OCI-M1 (cell line): ENCODE measurements at regions not wholly inside any gene's neighbourhood (a gene's known extent, or its start where the extent isn't known, plus 50 kb on each side); places are given as distances from the start of the nearest gene placed in this dataset.
"Not testable (repeated sequence)": the region's sequence is repeated elsewhere in the genome, so short reads cannot be mapped to it uniquely, and the experiment has no call there.

ENCODE experiments used
- DNase-seq: peaks from one replicate; lab custom pipeline; 2025; lab: John Stamatoyannopoulos, UW

DNA sequence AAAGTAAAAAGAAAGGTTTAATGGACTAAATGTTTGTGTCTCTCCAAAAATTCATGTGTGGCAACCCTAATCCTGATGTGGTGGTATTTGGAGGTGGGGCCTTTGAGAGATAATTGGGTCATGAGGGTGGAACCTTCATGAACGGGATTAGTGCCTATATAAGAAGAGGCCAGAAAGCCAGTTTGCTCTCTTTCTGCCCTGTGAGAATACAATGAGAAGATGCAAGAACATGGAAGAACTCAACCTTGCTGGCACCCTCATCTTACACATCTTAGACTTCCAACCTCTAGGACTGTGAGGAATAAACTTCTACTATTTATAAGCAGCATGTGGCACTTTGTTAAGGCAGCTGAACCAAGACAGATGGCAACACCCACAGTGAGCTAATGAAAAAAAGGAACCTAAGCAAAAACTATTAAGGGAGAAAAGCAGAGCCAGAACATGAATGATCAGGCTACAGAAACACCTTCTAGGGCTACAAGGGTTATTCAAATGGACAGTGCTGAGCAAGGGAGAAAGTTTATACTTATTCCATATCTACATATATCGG, 159.5 kb downstream of the PLK2 start:
- DNase-seq = no peak

DNA sequence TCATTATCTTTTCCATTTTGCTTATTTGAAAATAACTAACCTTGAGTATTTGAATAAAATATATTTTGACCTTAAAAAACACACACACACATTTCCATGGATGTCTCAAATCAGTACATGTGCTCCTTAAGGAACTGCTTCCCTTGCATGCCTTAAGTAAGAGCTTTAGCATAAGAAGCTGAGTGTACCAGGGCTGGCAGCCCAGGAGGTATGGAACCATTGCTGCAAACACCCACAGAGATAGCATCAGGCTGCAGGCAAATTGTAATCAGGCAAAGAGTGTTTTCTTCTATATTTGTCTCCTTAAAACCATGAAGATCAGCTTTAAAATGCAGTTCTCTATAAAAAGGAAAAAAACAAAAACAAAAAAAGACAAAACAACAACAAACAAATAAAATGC, 160.6 kb downstream of the PLK2 start:
- no peak for DNase-seq

DNA sequence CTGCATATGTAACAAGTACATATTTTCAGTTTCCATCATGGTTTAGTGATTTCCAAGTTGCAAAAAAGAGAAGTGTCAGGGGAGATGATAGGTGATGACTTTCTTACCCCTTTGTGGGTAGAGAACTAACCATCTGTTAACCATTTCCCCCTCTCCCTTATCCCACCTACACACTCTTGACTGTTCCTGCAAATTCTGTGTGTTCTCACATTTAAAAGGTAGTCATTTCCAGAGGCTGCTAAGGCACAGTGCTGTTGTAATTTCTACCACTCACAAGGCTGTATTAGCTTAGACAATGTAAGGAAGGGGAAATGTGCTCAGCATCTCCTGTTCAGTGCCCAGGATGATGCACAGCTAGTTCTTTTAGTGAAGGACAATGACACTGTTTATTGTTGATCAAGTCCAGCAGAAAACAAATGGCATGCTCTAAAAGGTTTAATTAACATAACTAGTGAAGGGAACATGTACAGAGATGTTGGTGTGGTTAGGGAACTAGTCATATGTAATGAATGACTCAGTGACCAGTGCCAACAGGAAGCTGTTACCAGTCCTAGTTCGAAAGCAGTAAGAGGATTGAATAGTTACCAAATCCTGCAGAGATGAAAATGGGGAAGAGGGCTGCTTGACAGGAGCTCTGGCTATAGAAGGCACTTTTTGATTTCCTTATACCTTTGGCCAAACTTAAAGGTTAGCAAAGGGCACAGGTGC, 165.1 kb downstream of the PLK2 start:
- no peak for DNase-seq

DNA sequence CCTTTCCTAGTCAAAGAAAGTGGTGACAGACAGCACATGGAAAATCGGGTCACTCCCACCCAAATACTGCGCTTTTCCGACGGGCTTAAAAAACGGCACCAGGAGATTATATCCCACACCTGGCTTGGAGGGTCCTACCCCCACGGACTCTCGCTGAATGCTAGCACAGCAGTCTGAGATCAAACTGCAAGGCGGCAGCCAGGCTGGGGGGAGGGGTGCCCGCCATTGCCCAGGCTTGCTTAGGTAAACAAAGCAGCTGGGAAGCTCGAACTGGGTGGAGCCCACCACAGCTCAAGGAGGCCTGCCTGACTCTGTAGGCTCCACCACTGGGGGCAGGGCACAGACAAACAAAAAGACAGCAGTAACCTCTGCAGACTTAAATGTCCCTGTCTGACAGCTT, 171.6 kb downstream of the PLK2 start:
- not testable (repeated sequence) for DNase-seq

DNA sequence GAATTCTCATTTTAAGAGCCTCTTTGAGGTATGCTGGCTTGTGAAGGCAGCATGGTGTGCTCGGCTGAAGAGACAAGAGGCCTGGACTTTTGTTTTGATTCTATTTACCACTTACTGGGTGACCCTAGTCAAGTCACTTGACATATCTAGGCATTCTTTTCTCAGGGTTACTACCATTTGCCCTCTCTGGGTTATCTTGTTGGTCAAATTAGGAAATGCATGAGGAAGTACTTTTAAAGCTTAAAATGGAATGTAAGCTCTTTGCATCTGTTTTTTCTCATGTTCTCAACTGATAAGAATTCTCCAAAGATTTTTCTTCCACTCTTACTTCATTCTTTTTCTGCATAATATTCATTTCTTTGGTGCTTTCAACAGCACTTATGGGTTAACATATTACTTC, 173.1 kb downstream of the PLK2 start:
- DNase-seq = peak; percentile 40

DNA sequence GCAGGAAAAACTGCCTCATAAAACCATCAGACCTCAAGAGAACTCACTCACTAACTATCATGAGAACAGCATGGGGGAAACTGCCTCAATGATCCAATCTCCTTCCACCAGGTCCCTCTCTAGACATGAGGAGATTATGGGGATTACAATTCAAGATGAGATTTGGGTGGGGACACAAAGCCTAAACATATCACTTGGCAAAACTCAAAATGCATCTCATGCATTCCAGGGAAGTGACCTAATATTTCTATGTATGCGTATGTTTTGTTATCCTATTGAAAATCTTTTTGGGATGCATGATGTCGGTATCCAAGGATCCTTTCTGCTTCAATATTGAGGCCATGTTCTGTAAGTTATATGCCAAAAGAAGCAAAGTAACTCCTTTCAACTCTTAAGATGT, 174.0 kb downstream of the PLK2 start:
- no peak for DNase-seq

DNA sequence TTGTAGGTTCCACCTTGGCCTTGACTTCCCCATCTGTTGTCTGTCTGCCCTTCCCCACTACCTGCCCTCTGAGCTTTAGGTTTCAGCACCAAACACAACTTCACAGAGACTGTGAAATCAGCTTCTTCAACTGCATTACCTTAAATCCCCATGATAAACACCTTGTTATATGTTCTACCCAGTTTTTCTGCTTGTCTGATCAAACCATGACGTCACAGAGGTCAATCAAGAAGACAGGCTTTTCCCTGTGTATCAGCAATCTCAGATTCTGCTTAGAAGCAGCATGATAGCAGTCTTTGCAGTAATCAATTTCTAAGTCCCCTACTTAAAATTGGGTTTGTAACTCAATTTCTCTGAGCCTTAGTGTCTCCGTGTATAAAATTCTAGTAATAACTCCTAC, 175.0 kb downstream of the PLK2 start:
- DNase-seq = no peak

DNA sequence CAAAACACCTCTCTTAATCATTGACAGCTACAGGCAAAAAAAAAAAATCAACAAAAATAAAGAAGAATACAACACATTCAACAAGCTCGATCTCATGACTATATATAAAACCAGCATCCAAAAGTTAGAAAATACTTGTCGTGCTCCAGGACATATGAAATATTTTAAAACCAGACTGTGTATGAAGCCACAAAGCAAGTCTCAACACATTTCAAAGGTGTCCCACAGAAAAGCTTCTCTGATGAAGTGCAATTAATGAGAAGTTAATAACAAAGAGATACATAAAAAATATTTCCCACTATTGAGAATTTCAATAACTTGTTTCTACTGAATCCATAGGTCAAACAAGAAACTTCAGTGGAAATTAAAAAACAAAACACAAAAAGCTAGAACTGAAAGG, 178.7 kb downstream of the PLK2 start:
- no peak for DNase-seq

DNA sequence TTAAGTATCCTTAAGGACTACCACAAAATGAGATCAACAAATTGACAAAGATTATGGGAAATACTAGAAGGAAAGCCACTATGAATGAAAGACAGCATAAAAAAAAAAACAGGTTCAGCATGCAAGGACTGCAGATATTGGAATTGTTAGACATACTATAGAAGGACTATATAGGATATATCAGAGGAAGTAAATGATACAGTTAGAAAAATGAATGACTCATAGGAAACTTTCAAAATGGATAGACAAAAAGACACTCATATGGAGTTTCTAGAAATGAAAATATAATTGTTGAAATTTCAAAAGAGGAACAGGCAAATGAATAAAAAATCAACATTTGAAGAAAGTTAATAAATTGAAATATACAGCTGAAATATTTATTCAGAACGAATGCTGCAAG, 180.6 kb downstream of the PLK2 start:
- DNase-seq = no peak

DNA sequence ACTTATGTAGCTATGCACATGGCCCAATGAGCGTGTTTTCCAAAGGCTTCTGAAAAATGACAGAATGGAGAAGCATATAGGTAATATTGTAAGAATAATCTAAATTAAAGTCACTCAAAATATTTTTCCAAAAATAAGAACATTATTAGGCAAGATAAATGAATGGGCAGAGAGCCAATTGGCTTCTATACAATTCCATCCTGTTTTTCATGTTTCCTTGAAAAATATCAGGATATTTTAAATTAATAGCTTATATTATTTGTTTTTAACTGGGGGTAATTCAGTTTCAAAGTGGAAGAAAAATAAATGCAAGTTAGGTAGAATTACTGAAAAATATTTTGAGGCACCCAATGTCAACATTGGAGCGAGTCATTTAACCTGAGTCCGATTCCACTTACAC, 183.5 kb downstream of the PLK2 start:
- DNase-seq = no peak

DNA sequence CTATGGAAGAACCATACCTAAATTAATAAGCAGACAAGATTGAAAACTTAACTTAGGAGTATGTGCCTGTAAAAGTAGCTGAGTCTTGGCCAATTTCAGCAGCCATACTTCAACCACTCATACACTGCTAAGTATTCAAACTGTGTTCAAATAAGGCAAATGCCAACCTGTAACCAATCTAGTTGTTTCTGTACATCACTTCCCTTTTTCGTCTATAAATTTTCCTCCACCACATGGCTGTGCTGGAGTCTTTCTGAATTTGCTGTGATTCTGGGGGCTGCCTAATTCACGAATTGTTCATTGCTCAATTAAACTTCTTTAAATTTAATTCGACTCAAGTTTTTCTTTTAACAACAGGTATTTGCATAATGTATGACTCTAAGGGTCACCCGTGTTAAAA, 184.4 kb downstream of the PLK2 start:
- DNase-seq = peak; percentile 26

DNA sequence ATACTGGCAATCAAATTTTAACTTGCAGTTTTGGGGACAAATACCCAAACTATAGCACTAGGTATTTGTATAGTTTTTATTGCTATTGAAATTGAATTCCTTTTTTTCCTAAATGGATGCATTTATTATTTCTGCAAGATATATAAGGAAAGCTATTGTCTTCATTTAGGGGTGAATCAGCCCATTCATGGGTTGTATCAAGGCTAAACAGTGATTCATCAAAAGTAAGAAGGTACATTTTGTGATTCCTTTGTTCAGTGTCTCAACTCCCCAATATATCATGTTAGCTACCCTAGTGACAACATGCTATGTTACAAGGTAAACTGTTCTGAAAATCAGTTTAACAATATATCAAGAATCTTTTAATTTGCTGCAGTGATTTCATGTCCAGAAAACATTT, 185.7 kb downstream of the PLK2 start:
- DNase-seq = no peak

DNA sequence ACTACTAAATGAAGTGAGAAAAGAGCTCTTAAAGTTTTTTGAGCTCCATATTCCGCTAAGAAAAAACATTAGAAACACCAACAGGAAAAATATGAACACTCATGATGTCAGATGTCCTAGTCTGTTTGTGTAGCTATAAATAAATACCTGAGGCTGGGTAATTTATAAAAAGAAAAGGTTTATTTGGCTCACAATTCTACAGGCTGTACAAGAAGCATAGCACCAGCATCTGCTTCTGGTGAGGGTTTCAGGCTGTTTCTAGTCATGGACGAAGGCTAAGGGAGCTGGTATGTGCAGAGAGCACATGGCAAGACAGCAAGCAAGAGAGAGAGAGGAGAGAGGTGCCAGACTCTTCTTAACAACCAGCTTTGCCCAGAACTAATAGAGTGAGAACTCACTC, 186.2 kb downstream of the PLK2 start:
- DNase-seq = no peak

DNA sequence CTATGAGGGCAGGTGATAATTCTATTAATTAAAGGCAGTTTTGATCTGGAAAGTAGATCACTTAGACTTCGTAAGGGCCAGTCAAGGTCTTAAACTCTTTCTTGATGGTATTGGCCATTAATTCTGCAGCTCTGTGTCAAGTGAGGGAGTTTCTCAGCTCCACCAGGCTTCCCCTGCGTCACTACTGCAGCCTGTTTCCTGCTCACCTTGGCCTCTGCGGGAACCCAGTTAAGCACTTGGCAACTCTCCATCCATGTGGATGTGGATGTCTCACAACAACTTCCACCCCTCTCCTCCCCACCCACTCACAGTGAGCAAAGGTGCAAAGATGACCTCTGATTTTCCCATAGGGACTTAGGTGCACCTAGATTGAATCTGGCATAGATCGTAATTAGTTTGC, 191.6 kb downstream of the PLK2 start:
- DNase-seq = no peak

DNA sequence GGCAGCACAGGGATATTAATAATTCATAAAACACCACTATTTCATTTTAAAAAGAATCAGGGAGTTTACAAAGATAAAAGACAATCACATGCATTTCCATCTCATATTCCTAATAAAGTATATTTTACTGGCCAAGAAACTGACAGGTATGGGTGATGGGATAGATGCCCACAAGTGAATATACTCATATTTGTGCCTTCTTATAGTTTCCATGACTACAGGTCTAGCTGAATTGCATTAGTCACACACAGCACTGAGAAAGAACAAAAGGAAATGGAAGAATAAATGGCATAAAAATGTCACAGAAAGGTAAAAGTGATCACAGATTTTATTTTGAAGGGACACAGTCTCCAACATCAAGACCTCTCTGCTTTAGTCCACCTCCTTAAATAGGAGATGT, 193.5 kb downstream of the PLK2 start:
- no peak for DNase-seq

DNA sequence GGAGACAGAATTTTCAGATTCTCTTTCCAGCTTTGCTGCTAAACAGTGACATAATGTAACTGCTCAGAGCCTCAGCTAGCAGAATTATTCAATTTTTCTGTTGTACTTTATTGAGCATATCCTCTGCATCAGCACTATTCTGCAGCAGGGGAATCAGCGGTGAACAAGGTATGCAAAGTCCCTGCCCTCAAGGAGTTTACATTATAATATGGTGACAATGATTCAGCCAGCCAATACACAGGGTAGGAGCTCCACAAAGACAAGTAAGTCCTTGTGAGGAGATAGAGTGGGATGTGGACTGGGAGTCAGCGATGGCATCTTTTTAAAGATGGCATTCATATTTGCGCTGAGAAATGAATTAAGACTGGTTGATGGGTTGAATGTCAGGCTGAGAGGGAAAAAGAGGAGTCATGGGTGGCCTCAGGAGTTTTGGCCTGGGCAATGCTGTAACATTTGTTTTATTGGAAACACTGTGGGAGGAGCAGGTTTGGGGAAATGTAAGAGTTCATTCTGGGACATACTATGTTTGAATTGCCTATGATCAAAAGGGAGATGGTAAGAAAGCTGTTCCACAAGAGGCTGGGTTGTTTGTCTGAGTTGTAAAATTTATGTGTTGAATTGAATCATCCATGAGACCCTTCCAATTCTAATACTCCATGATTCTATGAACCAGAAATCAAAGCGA, 194.5 kb downstream of the PLK2 start:
- DNase-seq = no peak

DNA sequence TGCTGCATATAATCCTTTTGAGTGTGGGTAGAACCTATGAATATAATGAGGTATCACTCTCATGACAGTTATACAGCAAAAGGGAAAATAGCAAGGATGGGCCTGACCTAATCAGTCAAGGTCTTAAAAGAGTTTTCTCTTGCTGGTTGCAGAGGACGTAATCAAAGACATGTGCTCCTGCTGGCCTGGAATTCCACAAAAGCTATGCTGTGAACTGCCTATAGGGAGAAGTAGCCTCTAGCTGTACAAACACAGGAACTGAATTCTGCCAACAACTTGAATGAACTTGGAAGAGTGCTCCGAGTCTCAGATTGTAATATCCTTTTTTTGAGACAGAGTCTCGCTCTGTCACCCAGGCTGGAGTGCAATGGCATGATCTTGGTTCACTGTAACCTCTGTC, 195.6 kb downstream of the PLK2 start:
- no peak for DNase-seq

DNA sequence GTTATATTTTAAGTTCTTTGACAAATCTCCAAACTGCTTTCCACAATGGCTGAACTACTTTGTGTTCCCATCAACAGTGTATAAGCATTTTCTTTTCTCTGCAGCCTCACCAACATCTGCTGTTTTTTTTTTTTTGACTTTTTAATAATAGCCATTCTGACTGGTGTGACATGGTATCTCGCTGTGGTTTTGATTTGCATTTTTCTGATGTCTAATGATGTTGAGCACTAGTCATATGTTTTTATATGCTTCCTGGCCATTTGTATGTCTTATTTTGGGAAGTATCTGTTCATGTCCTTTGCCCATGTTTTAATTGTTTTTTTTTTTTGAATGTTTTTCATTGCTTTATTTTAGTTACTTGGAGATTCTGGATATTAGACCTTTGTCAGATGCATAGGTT, 196.6 kb downstream of the PLK2 start:
- no peak for DNase-seq

DNA sequence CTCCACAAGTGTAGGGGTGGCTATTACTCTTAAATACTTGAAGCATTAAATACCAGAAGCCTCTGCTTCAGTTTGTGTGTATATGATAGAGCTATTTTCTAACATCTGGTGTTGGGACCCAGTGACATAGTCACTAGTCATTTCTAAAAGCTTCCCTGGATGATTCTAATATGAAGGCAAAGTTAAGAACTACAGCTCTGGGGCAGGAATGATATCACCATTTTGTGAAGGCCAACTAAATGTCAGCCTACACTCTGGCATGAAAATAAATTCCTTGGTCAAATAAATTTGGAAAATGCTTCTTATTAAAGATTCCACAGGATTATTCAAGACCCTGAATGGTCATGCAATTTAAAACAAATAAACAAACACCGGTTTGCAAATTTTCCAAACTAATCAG, 197.7 kb downstream of the PLK2 start:
- DNase-seq = no peak

DNA sequence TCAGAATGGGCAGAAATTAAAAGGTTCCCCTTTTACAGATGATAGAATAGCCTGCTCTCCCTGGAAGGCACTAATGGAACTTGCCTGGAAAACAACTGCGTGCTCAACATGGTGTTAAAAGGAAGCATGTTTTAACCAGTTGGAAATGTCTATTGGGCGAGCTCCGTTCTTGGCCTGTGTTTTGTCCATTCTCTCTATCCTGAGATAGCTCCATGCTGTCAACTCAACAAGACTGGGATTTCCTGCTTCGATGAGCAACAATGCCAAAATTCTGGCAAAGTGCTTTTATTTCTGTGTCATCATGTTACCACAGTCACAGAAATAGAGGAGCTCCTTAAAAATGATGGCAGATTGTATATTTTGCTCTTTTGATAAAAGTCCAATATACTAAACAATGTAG, 198.3 kb downstream of the PLK2 start:
- DNase-seq = no peak

DNA sequence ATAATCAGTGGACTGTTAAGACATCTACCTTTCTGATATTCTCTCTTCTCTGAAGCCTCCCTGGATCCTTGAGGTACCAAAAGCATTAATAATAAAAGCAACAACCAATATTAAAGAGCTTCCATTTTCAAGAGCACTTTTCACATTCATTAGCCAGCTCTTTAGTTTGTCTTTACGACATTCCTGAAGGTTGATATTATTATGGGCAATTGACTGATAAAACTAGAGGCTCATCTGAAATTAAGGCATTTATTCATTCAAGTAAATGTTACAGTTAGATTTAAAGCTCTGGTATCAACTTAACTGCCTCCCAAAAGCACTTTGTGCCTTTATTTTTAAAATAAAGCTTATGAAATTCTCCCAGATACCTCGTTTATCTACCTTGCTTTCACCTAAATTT, 199.6 kb downstream of the PLK2 start:
- DNase-seq = no peak

DNA sequence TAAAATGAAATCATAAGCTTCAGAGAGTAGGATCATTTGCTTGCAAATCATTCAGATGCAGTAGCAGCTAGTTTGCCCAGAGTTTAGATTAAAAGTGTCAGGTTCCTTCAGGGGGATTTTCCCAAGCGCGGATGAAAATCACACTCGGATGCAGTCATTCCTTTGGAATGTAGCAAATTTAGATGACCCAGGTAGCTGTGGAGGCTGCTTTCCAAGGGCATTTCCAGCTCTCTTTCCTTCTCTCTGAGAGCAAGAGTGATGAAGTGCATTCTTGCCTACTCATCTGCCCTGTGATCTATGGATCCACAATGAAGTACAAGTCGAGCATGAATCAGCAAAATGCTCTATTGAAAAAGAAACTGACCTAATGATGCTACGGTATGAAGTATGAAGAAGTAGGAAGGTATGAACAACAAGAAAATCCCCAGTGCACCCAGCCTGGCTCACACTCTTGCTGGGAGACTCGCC, 200.2 kb downstream of the PLK2 start:
- DNase-seq = peak; percentile 57

DNA sequence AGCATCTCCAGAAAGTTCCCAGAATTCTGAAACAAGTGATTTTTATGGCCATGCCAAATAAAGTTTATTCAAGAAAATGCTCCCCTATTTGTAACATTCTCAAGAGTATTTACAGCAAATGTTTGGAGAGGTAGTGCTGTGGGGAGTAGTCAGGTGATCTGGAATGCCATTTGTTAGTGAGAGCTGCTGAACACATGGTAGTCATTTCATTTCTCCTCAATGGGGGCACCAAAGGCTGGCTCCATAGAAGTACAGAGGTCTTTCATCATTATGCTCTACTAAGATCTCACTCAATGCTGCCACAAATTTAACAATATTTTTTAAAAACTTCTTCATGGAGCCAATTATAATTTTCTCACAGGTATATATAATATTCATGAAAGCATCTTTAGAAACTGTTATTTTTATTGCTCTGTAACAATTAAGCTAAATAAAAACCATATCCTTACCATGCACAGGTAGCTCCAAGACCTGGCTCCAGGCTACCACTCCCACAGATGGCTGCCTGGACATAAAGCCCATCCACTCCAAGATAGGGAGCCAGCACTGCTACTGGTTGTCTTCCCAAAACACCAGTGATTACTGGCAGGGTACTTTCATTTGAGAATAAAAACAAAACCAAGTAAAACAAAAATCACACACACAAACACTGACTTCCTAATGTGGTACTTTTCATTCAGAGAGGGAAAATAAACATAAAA, 200.8 kb downstream of the PLK2 start:
- DNase-seq = no peak
